ENCODE measurements at regions not wholly inside any gene's neighbourhood (a gene's known extent, or its start where the extent isn't known, plus 50 kb on each side); places are given as distances from the start of the nearest gene placed in this dataset.

- Histone ChIP-seq H2BK15ac (ENCODE audit: low read depth, low read length) (no peak overlapping the region), H3K79me1 (ENCODE audit: insufficient read depth, low read depth, low read length, poor library complexity, severe bottlenecking) (no peaks in the 10 kb centered on the region), H3K23ac (ENCODE audit: insufficient read length, low read depth, low read length) (no peak overlapping the region), H3T11ph (ENCODE audit: low read length) (no peak overlapping the region), H4K5ac (ENCODE audit: insufficient read length, low read depth, low read length) (no peak overlapping the region), H3K27ac (ENCODE audit: insufficient read length, low read depth, low read length) (no peak overlapping the region), H3K4me1 (ENCODE audit: insufficient read depth, low read length) (no peaks in the 10 kb centered on the region), H2BK20ac (ENCODE audit: low read depth, low read length, poor library complexity, severe bottlenecking) (no peak overlapping the region), H2BK120ac (ENCODE audit: low read depth, low read length, poor library complexity, severe bottlenecking) (no peak overlapping the region), H3K27me3 (ENCODE audit: insufficient read depth, low read length) (no peaks in the 10 kb centered on the region), H2AFZ (ENCODE audit: low read length) (no peak overlapping the region), H4K20me1 (ENCODE audit: control insufficient read depth, insufficient read depth, insufficient read length) (no peaks in the 10 kb centered on the region), H3K4me2 (ENCODE audit: insufficient read depth, insufficient read length, low read length) (no peak overlapping the region), H3K9me3 (ENCODE audit: control insufficient read depth, low read depth, low read length) (no peaks in the 10 kb centered on the region), H4K91ac (ENCODE audit: insufficient read length, low read depth, low read length) (no peak overlapping the region), H2AK5ac (ENCODE audit: insufficient read length, low read length) (no peak overlapping the region), H3K79me2 (ENCODE audit: insufficient read depth, low read length) (no peaks in the 10 kb centered on the region), H3K9ac (ENCODE audit: extremely low read depth, insufficient read length, low read length) (no peak overlapping the region), H2BK12ac (ENCODE audit: insufficient read length, low read depth, low read length) (no peak overlapping the region), H3K4ac (ENCODE audit: low read depth, low read length) (no peak overlapping the region), H4K8ac (replicated peaks; ENCODE audit: insufficient read length, low read depth, low read length) (no peak overlapping the region), H2BK5ac (ENCODE audit: insufficient read length, low read length) (no peak overlapping the region), H3K56ac (ENCODE audit: insufficient read length, low read depth, low read length) (no peak overlapping the region), H3K23me2 (ENCODE audit: insufficient read length, low read depth, low read length, poor library complexity, severe bottlenecking) (no peaks in the 10 kb centered on the region), H3K18ac (ENCODE audit: insufficient read length, low read depth, low read length) (no peak overlapping the region), H3K14ac (ENCODE audit: insufficient read depth, low read length) (no peak overlapping the region)
- peaks cover 5 to 11% of the 10 kb centered on the region in 2 experiments for H3K4me1 Mint-ChIP-seq
- no peak for DNase-seq
- WGBS (ENCODE audit: extremely low coverage, insufficient read length, low lambda C conversion rate): no CpG with 5 or more reads among the region's 4 CpGs
- no peak overlapping the region for H3K27ac Mint-ChIP-seq
- no peak overlapping the region for H3K4me3 Mint-ChIP-seq
- peaks cover 8 to 35% (median 25%) of the 10 kb centered on the region in 3 experiments for H3K36me3 Mint-ChIP-seq (ENCODE audit: insufficient read depth in 1 of 3, low read depth in 3 of 3)
- TF ChIP-seq, protein P1, sequence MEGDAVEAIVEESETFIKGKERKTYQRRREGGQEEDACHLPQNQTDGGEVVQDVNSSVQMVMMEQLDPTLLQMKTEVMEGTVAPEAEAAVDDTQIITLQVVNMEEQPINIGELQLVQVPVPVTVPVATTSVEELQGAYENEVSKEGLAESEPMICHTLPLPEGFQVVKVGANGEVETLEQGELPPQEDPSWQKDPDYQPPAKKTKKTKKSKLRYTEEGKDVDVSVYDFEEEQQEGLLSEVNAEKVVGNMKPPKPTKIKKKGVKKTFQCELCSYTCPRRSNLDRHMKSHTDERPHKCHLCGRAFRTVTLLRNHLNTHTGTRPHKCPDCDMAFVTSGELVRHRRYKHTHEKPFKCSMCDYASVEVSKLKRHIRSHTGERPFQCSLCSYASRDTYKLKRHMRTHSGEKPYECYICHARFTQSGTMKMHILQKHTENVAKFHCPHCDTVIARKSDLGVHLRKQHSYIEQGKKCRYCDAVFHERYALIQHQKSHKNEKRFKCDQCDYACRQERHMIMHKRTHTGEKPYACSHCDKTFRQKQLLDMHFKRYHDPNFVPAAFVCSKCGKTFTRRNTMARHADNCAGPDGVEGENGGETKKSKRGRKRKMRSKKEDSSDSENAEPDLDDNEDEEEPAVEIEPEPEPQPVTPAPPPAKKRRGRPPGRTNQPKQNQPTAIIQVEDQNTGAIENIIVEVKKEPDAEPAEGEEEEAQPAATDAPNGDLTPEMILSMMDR (conservative IDR thresholded peaks at IDR 0.05): no peak
- H3K27me3 Mint-ChIP-seq (ENCODE audit: low read depth): no peaks in the 10 kb centered on the region
- peaks cover 0 to 6% of the 10 kb centered on the region in 2 experiments; a peak in 2 of 5 replicates for H3K9me3 Mint-ChIP-seq
Observed at GRCh38 chr16:27676839-27677238, 126.9 kb downstream of the KATNIP start.
